ENCODE measurements at regions not wholly inside any gene's neighbourhood (a gene's known extent, or its start where the extent isn't known, plus 50 kb on each side); places are given as distances from the start of the nearest gene placed in this dataset.

DNA sequence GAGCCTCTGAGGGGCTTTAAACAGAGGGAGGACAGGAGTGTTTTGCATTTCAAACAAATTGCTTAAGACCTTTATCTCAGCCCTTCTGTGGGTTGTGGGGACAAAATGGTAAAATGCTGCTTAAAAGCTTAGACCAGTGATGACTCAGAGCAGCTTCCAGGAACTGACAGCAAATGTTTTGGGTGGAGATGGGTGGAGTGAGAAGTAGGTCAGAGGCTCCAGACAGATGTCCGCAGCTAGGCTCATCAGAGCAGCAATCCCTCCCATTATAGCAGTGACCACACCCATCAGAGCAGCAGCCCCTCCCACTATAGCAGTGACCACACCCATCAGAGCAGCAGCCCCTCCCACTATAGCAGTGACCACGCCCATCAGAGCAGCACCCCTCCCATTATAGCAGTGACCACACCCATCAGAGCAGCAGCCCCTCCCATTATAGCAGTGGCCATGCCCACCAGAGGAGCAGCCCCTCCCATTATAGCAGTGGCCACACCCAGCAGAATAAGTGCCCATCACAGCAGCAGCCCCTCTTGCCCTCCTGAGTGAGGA lies 532.2 kb downstream of the MATN1 start:
- TF ChIP-seq EZH2 (IDR thresholded peaks at IDR 0.05; ENCODE audit: low read length) = no peak
- no peak for TF ChIP-seq CTCF (optimal IDR thresholded peaks at IDR 0.05 in 1 of 3, IDR thresholded peaks at IDR 0.05 in 1 of 3, conservative IDR thresholded peaks at IDR 0.05 in 1 of 3; ENCODE audit: extremely low read depth in 1 of 3, insufficient read depth in 2 of 3, low read length in 3 of 3)
- Histone ChIP-seq H3K9me1 (ENCODE audit: control insufficient read depth, extremely low read depth, insufficient read depth, low read length) (no peaks in the 10 kb centered on the region), H3K4me3 (ENCODE audit: control insufficient read depth in 2 of 3, extremely low read depth in 1 of 3, insufficient read depth in 2 of 3, low read depth in 1 of 3, low read length in 3 of 3) (no peak overlapping the region), H3K27ac (ENCODE audit: control insufficient read depth, insufficient read depth, low read length) (no peak overlapping the region), H3K9ac (ENCODE audit: control insufficient read depth, extremely low read depth, insufficient read depth, low read length) (no peak overlapping the region), H3K9me3 (ENCODE audit: control insufficient read depth, low read depth, low read length) (no peaks in the 10 kb centered on the region), H3K4me2 (ENCODE audit: control insufficient read depth, extremely low read depth, insufficient read depth, low read depth, low read length) (no peak overlapping the region), H3K27me3 (ENCODE audit: control insufficient read depth, extremely low read depth, insufficient read depth, low read length) (no peaks in the 10 kb centered on the region), H3K79me2 (ENCODE audit: control insufficient read depth, insufficient read depth, low read length) (no peaks in the 10 kb centered on the region), H4K20me1 (ENCODE audit: control insufficient read depth, extremely low read depth, insufficient read depth, low read length) (no peaks in the 10 kb centered on the region), H3K4me1 (ENCODE audit: control insufficient read depth, extremely low read depth, insufficient read depth, low read length) (no peaks in the 10 kb centered on the region), H2AFZ (ENCODE audit: control insufficient read depth, low read length) (no peak overlapping the region), H3K36me3 (ENCODE audit: control insufficient read depth in 2 of 2, extremely low read depth in 1 of 2, insufficient read depth in 2 of 2, low read length in 2 of 2) (no peaks in the 10 kb centered on the region)
- dilution Hi-C loops (cut with MboI; ENCODE audit: extremely low pct_ligation_motif_present, low sequenced_read_pairs) = no loop called here
- FAIRE-seq = peak; percentile 81
- no peak for DNase-seq (ENCODE audit: low read depth, low spot score)

DNA sequence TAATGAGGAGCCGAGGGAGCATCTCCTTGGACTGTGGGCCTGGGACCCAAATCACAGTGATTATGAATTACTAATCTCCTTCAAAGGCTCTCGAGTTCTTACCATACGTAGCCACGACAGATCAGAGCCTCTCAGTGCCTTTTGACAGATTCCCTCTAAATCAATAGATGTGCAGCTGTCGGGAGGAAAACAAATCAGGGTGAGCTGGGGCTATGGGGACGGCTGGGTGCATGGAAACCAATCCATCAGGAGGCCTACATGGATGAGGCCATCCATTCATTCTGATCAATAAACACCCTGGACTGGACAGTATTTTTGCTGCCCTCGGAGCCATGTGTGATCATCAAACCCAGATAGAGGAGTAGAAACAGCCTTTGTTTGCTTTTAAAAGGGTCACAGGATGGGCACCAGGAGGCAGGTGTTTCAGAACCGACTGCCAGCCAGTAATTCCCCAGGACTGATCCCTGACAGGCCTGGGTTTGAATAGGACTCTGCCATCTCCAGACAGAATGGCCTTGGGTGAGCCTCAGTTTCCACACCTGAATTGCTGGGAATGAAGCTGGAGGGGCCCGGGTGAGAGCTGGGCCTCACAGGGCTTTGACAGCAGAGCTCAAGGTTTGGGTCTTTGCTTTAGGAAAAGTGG lies 532.8 kb downstream of the MATN1 start:
- no peak overlapping the region for H3K9ac ChIP-seq (ENCODE audit: control insufficient read depth, extremely low read depth, insufficient read depth, low read length)
- H3K27ac ChIP-seq (ENCODE audit: control insufficient read depth, insufficient read depth, low read length) = no peak overlapping the region
- no peaks in the 10 kb centered on the region for H3K9me1 ChIP-seq (ENCODE audit: control insufficient read depth, extremely low read depth, insufficient read depth, low read length)
- no peak overlapping the region for H3K4me2 ChIP-seq (ENCODE audit: control insufficient read depth, extremely low read depth, insufficient read depth, low read depth, low read length)
- no peak for DNase-seq (ENCODE audit: low read depth, low spot score)
- no peak overlapping the region for H3K4me3 ChIP-seq (ENCODE audit: control insufficient read depth in 2 of 3, extremely low read depth in 1 of 3, insufficient read depth in 2 of 3, low read depth in 1 of 3, low read length in 3 of 3)
- no peak overlapping the region for H2AFZ ChIP-seq (ENCODE audit: control insufficient read depth, low read length)
- no peaks in the 10 kb centered on the region for H3K36me3 ChIP-seq (ENCODE audit: control insufficient read depth in 2 of 2, extremely low read depth in 1 of 2, insufficient read depth in 2 of 2, low read length in 2 of 2)
- no peaks in the 10 kb centered on the region for H4K20me1 ChIP-seq (ENCODE audit: control insufficient read depth, extremely low read depth, insufficient read depth, low read length)
- H3K27me3 ChIP-seq (ENCODE audit: control insufficient read depth, extremely low read depth, insufficient read depth, low read length) = peaks cover 3% of the 10 kb centered on the region
- dilution Hi-C loops (cut with MboI; ENCODE audit: extremely low pct_ligation_motif_present, low sequenced_read_pairs) = no loop called here
- FAIRE-seq = no peak
- H3K9me3 ChIP-seq (ENCODE audit: control insufficient read depth, low read depth, low read length) = no peaks in the 10 kb centered on the region
- H3K79me2 ChIP-seq (ENCODE audit: control insufficient read depth, insufficient read depth, low read length) = no peaks in the 10 kb centered on the region
- H3K4me1 ChIP-seq (ENCODE audit: control insufficient read depth, extremely low read depth, insufficient read depth, low read length) = no peaks in the 10 kb centered on the region
- TF ChIP-seq CTCF (optimal IDR thresholded peaks at IDR 0.05 in 1 of 3, IDR thresholded peaks at IDR 0.05 in 1 of 3, conservative IDR thresholded peaks at IDR 0.05 in 1 of 3; ENCODE audit: extremely low read depth in 1 of 3, insufficient read depth in 2 of 3, low read length in 3 of 3) (no peak), EZH2 (IDR thresholded peaks at IDR 0.05; ENCODE audit: low read length) (no peak)

Measured in keratinocyte (primary cell).